Osteocyte (in vitro differentiated cells): ENCODE measurements at regions not wholly inside any gene's neighbourhood (a gene's known extent, or its start where the extent isn't known, plus 50 kb on each side); places are given as distances from the start of the nearest gene placed in this dataset.

Source experiments
- DNase-seq: peaks from one replicate; pipeline ENCODE4 v3.0.0; 2021; ENCODE audit warnings: mixed read lengths; ENCODE audit not compliant: unreplicated experiment; ENCODE audit errors: extremely low spot score
- H3K27ac Mint-ChIP-seq: one replicate; pipeline ENCODE4 v1.8.0; 2021; ENCODE audit warnings: mild to moderate bottlenecking, mixed read lengths; ENCODE audit not compliant: unreplicated experiment
- H3K27me3 Mint-ChIP-seq: one replicate; pipeline ENCODE4 v1.8.0; 2021; ENCODE audit warnings: mixed read lengths; ENCODE audit not compliant: unreplicated experiment
- H3K36me3 Mint-ChIP-seq: one replicate; pipeline ENCODE4 v1.8.0; 2021; ENCODE audit warnings: mixed read lengths; ENCODE audit not compliant: unreplicated experiment
- H3K4me1 Mint-ChIP-seq: one replicate; pipeline ENCODE4 v1.8.0; 2021; ENCODE audit warnings: mixed read lengths; ENCODE audit not compliant: unreplicated experiment
- H3K4me3 Mint-ChIP-seq: one replicate; pipeline ENCODE4 v1.8.0; 2021; ENCODE audit warnings: mild to moderate bottlenecking, moderate library complexity, mixed read lengths; ENCODE audit not compliant: unreplicated experiment
- H3K9me3 Mint-ChIP-seq: one replicate; pipeline ENCODE4 v1.8.0; 2021; ENCODE audit warnings: mixed read lengths; ENCODE audit not compliant: unreplicated experiment
- CTCF ChIP-seq: fragments of 200-600 bp; sonication (generic); IDR thresholded peaks from 2 replicates; pipeline ENCODE4 v1.5.0; 2021; ENCODE audit warnings: antibody characterized with exemption, mild to moderate bottlenecking, moderate library complexity

- Mint-ChIP-seq H3K4me1 (no peaks in the 10 kb centered on the region), H3K9me3 (no peaks in the 10 kb centered on the region), H3K36me3 (no peaks in the 10 kb centered on the region), H3K4me3 (no peak overlapping the region), H3K27me3 (peaks cover 52% of the 10 kb centered on the region), H3K27ac (no peak overlapping the region)
- TF ChIP-seq CTCF: no peak
- DNase-seq: no peak
Measured at GRCh38 chr6:99741092-99741491, 134.5 kb downstream of the PRDM13 start.

GRCh38 chr6:99743647-99744046, 137.0 kb downstream of the PRDM13 start:
- H3K27ac Mint-ChIP-seq: no peak overlapping the region
- H3K9me3 Mint-ChIP-seq: no peaks in the 10 kb centered on the region
- no peak for DNase-seq
- no peak overlapping the region for H3K4me3 Mint-ChIP-seq
- no peak for TF ChIP-seq CTCF
- H3K36me3 Mint-ChIP-seq: no peaks in the 10 kb centered on the region
- H3K27me3 Mint-ChIP-seq: peaks cover 63% of the 10 kb centered on the region
- no peaks in the 10 kb centered on the region for H3K4me1 Mint-ChIP-seq

- Mint-ChIP-seq H3K27ac (no peak overlapping the region), H3K27me3 (peaks cover 57% of the 10 kb centered on the region), H3K36me3 (no peaks in the 10 kb centered on the region), H3K9me3 (no peaks in the 10 kb centered on the region), H3K4me1 (no peaks in the 10 kb centered on the region), H3K4me3 (no peak overlapping the region)
- no peak for TF ChIP-seq CTCF
- no peak for DNase-seq
Measured at GRCh38 chr6:99745651-99746050, 139.0 kb downstream of the PRDM13 start.

- no peaks in the 10 kb centered on the region for H3K36me3 Mint-ChIP-seq
- no peak overlapping the region for H3K4me3 Mint-ChIP-seq
- no peaks in the 10 kb centered on the region for H3K9me3 Mint-ChIP-seq
- no peak for DNase-seq
- H3K4me1 Mint-ChIP-seq: no peaks in the 10 kb centered on the region
- H3K27ac Mint-ChIP-seq: no peak overlapping the region
- H3K27me3 Mint-ChIP-seq: peaks cover 60% of the 10 kb centered on the region
- TF ChIP-seq CTCF: peak; percentile 84
Measured at GRCh38 chr6:99746261-99746895, 139.7 kb downstream of the PRDM13 start.

- Mint-ChIP-seq H3K36me3 (no peaks in the 10 kb centered on the region), H3K27me3 (peaks cover 28% of the 10 kb centered on the region), H3K27ac (no peak overlapping the region), H3K4me3 (no peak overlapping the region), H3K9me3 (no peaks in the 10 kb centered on the region), H3K4me1 (no peaks in the 10 kb centered on the region)
- no peak for TF ChIP-seq CTCF
- DNase-seq: no peak
Measured at GRCh38 chr6:99761711-99762110, 155.1 kb downstream of the PRDM13 start.
